ENCODE measurements at regions not wholly inside any gene's neighbourhood (a gene's known extent, or its start where the extent isn't known, plus 50 kb on each side); places are given as distances from the start of the nearest gene placed in this dataset.

GRCh38 chr12:24280056-24280842 is 330.8 kb upstream of the SOX5 start:
- no peak for DNase-seq (ENCODE audit: low spot score in 2 of 2)
- no peak overlapping the region for H3K27ac ChIP-seq
- no peaks in the 10 kb centered on the region for H3K9me3 ChIP-seq
- H3K4me1 ChIP-seq = no peaks in the 10 kb centered on the region
- no peak overlapping the region for H3K4me3 ChIP-seq
- TF ChIP-seq POLR2A (IDR thresholded peaks at IDR 0.05) (no peak), POLR2AphosphoS5 (IDR thresholded peaks at IDR 0.05) (no peak), CTCF (IDR thresholded peaks at IDR 0.05) (no peak)
- no peaks in the 10 kb centered on the region for H3K27me3 ChIP-seq
- H3K36me3 ChIP-seq = no peaks in the 10 kb centered on the region
- intact Hi-C loops (cut with DNase I; ENCODE audit: low total_unique reads) = no loop called here

- H3K27me3 ChIP-seq = no peaks in the 10 kb centered on the region
- intact Hi-C loops (cut with DNase I; ENCODE audit: low total_unique reads) = no loop called here
- H3K9me3 ChIP-seq = no peaks in the 10 kb centered on the region
- DNase-seq (ENCODE audit: low spot score in 2 of 2) = no peak
- no peaks in the 10 kb centered on the region for H3K36me3 ChIP-seq
- H3K4me1 ChIP-seq = no peaks in the 10 kb centered on the region
- TF ChIP-seq CTCF (IDR thresholded peaks at IDR 0.05) = no peak
- no peak overlapping the region for H3K27ac ChIP-seq
- H3K4me3 ChIP-seq = no peak overlapping the region
Measured at GRCh38 chr12:24278832-24279231, 329.4 kb upstream of the SOX5 start.

GRCh38 chr12:24270965-24271364 is 321.5 kb upstream of the SOX5 start:
- Histone ChIP-seq H3K9me3 (no peaks in the 10 kb centered on the region), H3K27ac (no peak overlapping the region), H3K27me3 (no peaks in the 10 kb centered on the region), H3K4me3 (no peak overlapping the region), H3K4me1 (no peaks in the 10 kb centered on the region), H3K36me3 (no peaks in the 10 kb centered on the region)
- intact Hi-C loops (cut with DNase I; ENCODE audit: low total_unique reads) = no loop called here
- no peak for DNase-seq (ENCODE audit: low spot score in 2 of 2)
- no peak for TF ChIP-seq POLR2A (IDR thresholded peaks at IDR 0.05)
- no peak for TF ChIP-seq POLR2AphosphoS5 (IDR thresholded peaks at IDR 0.05)
- TF ChIP-seq CTCF (IDR thresholded peaks at IDR 0.05) = no peak

- no peak overlapping the region for H3K4me3 ChIP-seq
- H3K27ac ChIP-seq = no peak overlapping the region
- H3K9me3 ChIP-seq = no peaks in the 10 kb centered on the region
- intact Hi-C loops (cut with DNase I; ENCODE audit: low total_unique reads) = no loop called here
- TF ChIP-seq CTCF (IDR thresholded peaks at IDR 0.05) (no peak), POLR2A (IDR thresholded peaks at IDR 0.05) (no peak), POLR2AphosphoS5 (IDR thresholded peaks at IDR 0.05) (no peak)
- no peaks in the 10 kb centered on the region for H3K36me3 ChIP-seq
- no peaks in the 10 kb centered on the region for H3K27me3 ChIP-seq
- no peaks in the 10 kb centered on the region for H3K4me1 ChIP-seq
- DNase-seq (ENCODE audit: low spot score in 2 of 2) = no peak
Measured at GRCh38 chr12:24270464-24270863, 321.0 kb upstream of the SOX5 start.

GRCh38 chr12:24268663-24269186 is 319.3 kb upstream of the SOX5 start:
- H3K27me3 ChIP-seq = no peaks in the 10 kb centered on the region
- no peaks in the 10 kb centered on the region for H3K36me3 ChIP-seq
- TF ChIP-seq CTCF (IDR thresholded peaks at IDR 0.05) (no peak), POLR2AphosphoS5 (IDR thresholded peaks at IDR 0.05) (no peak), POLR2A (IDR thresholded peaks at IDR 0.05) (no peak)
- H3K4me3 ChIP-seq = no peak overlapping the region
- no peak for DNase-seq (ENCODE audit: low spot score in 2 of 2)
- no peak overlapping the region for H3K27ac ChIP-seq
- H3K4me1 ChIP-seq = no peaks in the 10 kb centered on the region
- intact Hi-C loops (cut with DNase I; ENCODE audit: low total_unique reads) = no loop called here
- no peaks in the 10 kb centered on the region for H3K9me3 ChIP-seq

Measured in breast epithelium (tissue), 4 donors.